ENCODE measurements at regions not wholly inside any gene's neighbourhood (a gene's known extent, or its start where the extent isn't known, plus 50 kb on each side); places are given as distances from the start of the nearest gene placed in this dataset.

DNA sequence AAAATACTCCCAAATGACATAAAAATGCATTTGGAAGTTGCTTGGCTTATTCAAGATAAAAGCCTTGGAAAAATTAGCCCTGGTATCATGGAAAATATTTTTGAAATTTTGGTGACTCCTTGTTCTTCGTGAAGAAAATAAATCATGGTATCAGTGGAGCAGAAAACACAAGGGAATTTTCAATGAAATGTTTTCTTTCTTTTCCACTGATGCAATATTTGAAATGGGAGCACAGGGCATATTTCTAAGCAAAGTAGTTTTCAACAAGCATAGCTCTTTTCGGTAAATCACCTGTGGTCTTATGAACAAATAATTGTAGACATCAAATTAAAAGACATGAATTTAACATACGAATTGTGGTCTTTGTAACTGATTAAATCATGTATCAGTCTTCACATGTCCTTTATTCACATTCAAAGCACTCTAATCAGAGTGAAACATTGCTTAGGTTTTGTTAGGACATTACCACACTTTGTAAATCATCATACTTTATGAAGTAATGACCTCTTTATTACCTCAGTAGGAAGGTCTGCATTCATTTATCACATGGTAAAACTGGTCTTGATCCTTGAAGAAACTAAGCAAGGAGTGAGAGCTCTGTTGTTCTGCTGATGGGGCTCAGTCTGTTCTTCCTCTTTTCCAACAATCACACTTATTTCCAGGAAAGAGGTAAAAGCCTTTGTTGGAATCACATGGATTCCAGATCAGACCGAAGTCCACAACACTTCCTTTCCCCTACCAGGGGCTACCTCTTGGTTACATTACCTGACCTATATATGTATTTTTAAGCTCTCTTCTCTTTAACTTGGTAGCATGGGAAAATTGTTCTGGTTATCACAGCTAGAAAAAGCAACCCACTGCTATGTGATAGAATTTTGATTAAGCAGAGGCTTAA is 413.5 kb upstream of the THBS1 start:
- no peak for DNase-seq (ENCODE audit: low read depth in 1 of 2, low spot score in 2 of 2)
- no peak for FAIRE-seq
- no peaks in the 10 kb centered on the region for H4K20me1 ChIP-seq (replicated peaks in 1 of 2; ENCODE audit: control insufficient read depth in 1 of 2, insufficient read depth in 2 of 2, low read length in 2 of 2)
- 89% methylated on average over 4 of the region's 4 CpGs; no CpG with 5 or more reads in 1 of the 2 experiments for WGBS, 2 experiments (ENCODE audit: extremely low coverage in 1 of 2, insufficient coverage in 1 of 2, insufficient read length in 1 of 2, insufficient replicate concordance in 2 of 2, low coverage in 1 of 2, low lambda C conversion rate in 2 of 2, missing lambda C conversion rate in 1 of 2)
- no peaks in the 10 kb centered on the region for H3K9me3 ChIP-seq (ENCODE audit: insufficient read depth in 2 of 2, low read depth in 1 of 2, low read length in 1 of 2)
- no peaks in the 10 kb centered on the region for H3K36me3 ChIP-seq (ENCODE audit: control insufficient read depth in 2 of 4, insufficient read depth in 4 of 4, low read length in 3 of 4)
- no peak overlapping the region for H2BK20ac ChIP-seq (ENCODE audit: low read length)
- no peak overlapping the region for H3K56ac ChIP-seq (replicated peaks; ENCODE audit: insufficient read length, low read depth, low read length)
- no peaks in the 10 kb centered on the region for H3K79me2 ChIP-seq (ENCODE audit: control insufficient read depth in 1 of 2, insufficient read depth in 2 of 2, low read length in 2 of 2)
- H3K27ac ChIP-seq (ENCODE audit: low read depth, low read length), result no peak overlapping the region
- H3K4me1 ChIP-seq (replicated peaks in 1 of 4; ENCODE audit: control insufficient read depth in 3 of 4, insufficient read depth in 4 of 4, low read length in 3 of 4), result peaks cover 3 to 10% (median 7%) of the 10 kb centered on the region in 4 experiments; a peak in 6 of 7 replicates
- no peak overlapping the region for H2AFZ ChIP-seq (ENCODE audit: low read length)
- ChIA-PET POLR2A (ENCODE audit: partially characterized antibody) (interaction anchor here (2.1 kb wide), 1 partner anchor 413 kb away, joined by 8 read pairs; the partner anchor contains the start of gene THBS1), CTCF (ENCODE audit: partially characterized antibody) (interaction anchor here (1.0 to 1.7 kb wide), 2 partner anchors 10 to 11 kb away, joined by 4 to 5 read pairs; no protein-coding TSS in a partner anchor)
- no peak overlapping the region for H3K4me3 ChIP-seq (ENCODE audit: extremely low read depth in 1 of 4, insufficient read depth in 2 of 4, low read depth in 3 of 4, low read length in 4 of 4)
- no peak overlapping the region for H4K8ac ChIP-seq (ENCODE audit: extremely low read depth, insufficient read depth, low read length)
- H4K91ac ChIP-seq (replicated peaks; ENCODE audit: insufficient read length, low read length), result no peak overlapping the region
- H2BK15ac ChIP-seq (ENCODE audit: low read length), result no peak overlapping the region
- no peak overlapping the region for H3K4ac ChIP-seq (replicated peaks; ENCODE audit: insufficient read length, low read depth, low read length)
- no peak overlapping the region for H3K9ac ChIP-seq (replicated peaks in 1 of 4; ENCODE audit: extremely low read depth in 1 of 4, low read depth in 3 of 4, low read length in 3 of 4)
- no peak overlapping the region for H2BK12ac ChIP-seq (ENCODE audit: low read depth, low read length)
- H2BK5ac ChIP-seq (ENCODE audit: low read depth, low read length), result no peak overlapping the region
- H3K23me2 ChIP-seq (ENCODE audit: low read depth, low read length), result no peaks in the 10 kb centered on the region
- H3K23ac ChIP-seq (ENCODE audit: insufficient read length), result no peak overlapping the region
- no peak overlapping the region for H4K5ac ChIP-seq (ENCODE audit: insufficient read length, low read depth, low read length)
- H2BK120ac ChIP-seq (replicated peaks; ENCODE audit: low read depth, low read length), result no peak overlapping the region
- H3K4me2 ChIP-seq (ENCODE audit: insufficient read depth in 1 of 2, low read depth in 2 of 2, low read length in 2 of 2), result no peak overlapping the region
- H3K27me3 ChIP-seq (replicated peaks in 1 of 4; ENCODE audit: control insufficient read depth in 3 of 4, extremely low read depth in 1 of 4, insufficient read depth in 3 of 4, low read length in 3 of 4), result peaks cover 0 to 1% (median 0%) of the 10 kb centered on the region in 4 experiments; a peak in 2 of 7 replicates
- H3K14ac ChIP-seq (ENCODE audit: insufficient read length), result no peak overlapping the region
- H3K79me1 ChIP-seq (ENCODE audit: low read depth, low read length), result no peaks in the 10 kb centered on the region
- H3K18ac ChIP-seq (ENCODE audit: extremely low read depth, low read length), result no peak overlapping the region
- no peak overlapping the region for H2AK5ac ChIP-seq (ENCODE audit: low read depth, low read length)
- TF ChIP-seq BCL11A (IDR thresholded peaks at IDR 0.05; ENCODE audit: low read depth in 2 of 2, low read length in 2 of 2), result no peak
- no peak for TF ChIP-seq RNF2 (IDR thresholded peaks at IDR 0.05; ENCODE audit: borderline replicate concordance, low read depth, low read length, missing control alignments, poor library complexity, severe bottlenecking)
- TF ChIP-seq SP4 (IDR thresholded peaks at IDR 0.05; ENCODE audit: low read length), result no peak
- TF ChIP-seq, protein P1, sequence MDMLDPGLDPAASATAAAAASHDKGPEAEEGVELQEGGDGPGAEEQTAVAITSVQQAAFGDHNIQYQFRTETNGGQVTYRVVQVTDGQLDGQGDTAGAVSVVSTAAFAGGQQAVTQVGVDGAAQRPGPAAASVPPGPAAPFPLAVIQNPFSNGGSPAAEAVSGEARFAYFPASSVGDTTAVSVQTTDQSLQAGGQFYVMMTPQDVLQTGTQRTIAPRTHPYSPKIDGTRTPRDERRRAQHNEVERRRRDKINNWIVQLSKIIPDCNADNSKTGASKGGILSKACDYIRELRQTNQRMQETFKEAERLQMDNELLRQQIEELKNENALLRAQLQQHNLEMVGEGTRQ (IDR thresholded peaks at IDR 0.05; ENCODE audit: low read length), result no peak
- TF ChIP-seq EZH2 (IDR thresholded peaks at IDR 0.05; ENCODE audit: low read depth, low read length, severe bottlenecking), result no peak
- TF ChIP-seq, protein P2, sequence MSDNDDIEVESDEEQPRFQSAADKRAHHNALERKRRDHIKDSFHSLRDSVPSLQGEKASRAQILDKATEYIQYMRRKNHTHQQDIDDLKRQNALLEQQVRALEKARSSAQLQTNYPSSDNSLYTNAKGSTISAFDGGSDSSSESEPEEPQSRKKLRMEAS (IDR thresholded peaks at IDR 0.05), result no peak
- TF ChIP-seq CTBP2 (IDR thresholded peaks at IDR 0.05; ENCODE audit: borderline replicate concordance, insufficient read depth, insufficient read length, low read length), result no peak
- no peak for TF ChIP-seq NANOG (IDR thresholded peaks at IDR 0.05; ENCODE audit: insufficient read depth, low read depth, low read length, poor library complexity, severe bottlenecking)
- TF ChIP-seq TAF7 (optimal IDR thresholded peaks at IDR 0.05; ENCODE audit: borderline replicate concordance, low read depth, low read length), result no peak
